ENCODE measurements at regions not wholly inside any gene's neighbourhood (a gene's known extent, or its start where the extent isn't known, plus 50 kb on each side); places are given as distances from the start of the nearest gene placed in this dataset.

DNA sequence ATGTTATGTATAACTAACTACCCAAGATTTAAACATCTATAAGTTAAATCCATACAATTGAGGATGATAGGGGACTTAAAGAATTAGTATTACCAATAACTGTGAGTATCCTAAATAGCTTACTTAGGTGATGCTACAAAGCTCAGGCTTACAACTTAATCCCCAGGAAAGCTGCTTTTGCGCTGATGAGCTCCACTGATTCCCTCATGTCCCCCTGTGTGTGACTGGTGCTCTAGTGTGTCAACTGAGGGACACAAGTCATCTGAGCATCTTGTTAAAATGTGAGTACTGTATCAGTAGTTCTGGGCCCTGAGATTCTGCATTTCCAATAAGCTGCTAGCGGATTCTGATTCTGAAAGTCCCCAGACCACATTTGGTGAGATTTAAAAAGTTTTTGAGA lies 1458.8 kb downstream of the MRPL39 start:
- TF ChIP-seq CTCF (IDR thresholded peaks at IDR 0.05; ENCODE audit: extremely low read depth in 1 of 2, insufficient read depth in 1 of 2, low read depth in 1 of 2, low read length in 2 of 2) (no peak), EZH2 (IDR thresholded peaks at IDR 0.05; ENCODE audit: borderline replicate concordance, low read depth, low read length, severe bottlenecking) (no peak), POLR2A (IDR thresholded peaks at IDR 0.05; ENCODE audit: low read depth, low read length) (no peak), FOS (IDR thresholded peaks at IDR 0.05; ENCODE audit: borderline replicate concordance, insufficient read depth, low read length) (no peak), MAX (IDR thresholded peaks at IDR 0.05; ENCODE audit: insufficient read depth, insufficient read length) (no peak)

Data from endothelial cell of umbilical vein (primary cell).